NCI-H2029 treated with DMSO at 0.1 percent for 48 hours (cell line): ENCODE measurements at regions not wholly inside any gene's neighbourhood (a gene's known extent, or its start where the extent isn't known, plus 50 kb on each side); places are given as distances from the start of the nearest gene placed in this dataset.
"Not testable (repeated sequence)": the region's sequence is repeated elsewhere in the genome, so short reads cannot be mapped to it uniquely, and the experiment has no call there.

Experiments used
- DNase-seq: peaks from one replicate; lab custom pipeline; 2025; lab: John Stamatoyannopoulos, UW

DNA sequence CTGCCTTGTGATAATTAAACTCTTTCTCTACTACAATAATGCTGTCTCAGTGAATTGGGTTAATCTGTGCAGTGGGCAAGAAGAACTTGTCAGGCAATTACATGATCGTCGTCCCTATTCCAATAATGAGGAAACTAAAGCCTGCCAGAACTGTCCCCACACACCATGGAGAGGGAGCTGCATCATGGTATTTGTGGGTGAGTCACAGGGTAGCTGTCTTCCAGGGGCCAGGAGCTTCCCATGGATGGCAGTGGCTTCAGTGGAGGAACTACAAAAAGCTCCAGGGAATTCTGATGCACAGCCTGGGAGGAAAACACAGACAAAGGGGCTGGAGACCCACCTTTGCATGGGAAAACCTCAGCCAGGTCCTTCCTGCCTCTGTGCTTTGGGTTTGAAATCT is 83.3 kb upstream of the C16orf82 start:
- DNase-seq = no peak

DNA sequence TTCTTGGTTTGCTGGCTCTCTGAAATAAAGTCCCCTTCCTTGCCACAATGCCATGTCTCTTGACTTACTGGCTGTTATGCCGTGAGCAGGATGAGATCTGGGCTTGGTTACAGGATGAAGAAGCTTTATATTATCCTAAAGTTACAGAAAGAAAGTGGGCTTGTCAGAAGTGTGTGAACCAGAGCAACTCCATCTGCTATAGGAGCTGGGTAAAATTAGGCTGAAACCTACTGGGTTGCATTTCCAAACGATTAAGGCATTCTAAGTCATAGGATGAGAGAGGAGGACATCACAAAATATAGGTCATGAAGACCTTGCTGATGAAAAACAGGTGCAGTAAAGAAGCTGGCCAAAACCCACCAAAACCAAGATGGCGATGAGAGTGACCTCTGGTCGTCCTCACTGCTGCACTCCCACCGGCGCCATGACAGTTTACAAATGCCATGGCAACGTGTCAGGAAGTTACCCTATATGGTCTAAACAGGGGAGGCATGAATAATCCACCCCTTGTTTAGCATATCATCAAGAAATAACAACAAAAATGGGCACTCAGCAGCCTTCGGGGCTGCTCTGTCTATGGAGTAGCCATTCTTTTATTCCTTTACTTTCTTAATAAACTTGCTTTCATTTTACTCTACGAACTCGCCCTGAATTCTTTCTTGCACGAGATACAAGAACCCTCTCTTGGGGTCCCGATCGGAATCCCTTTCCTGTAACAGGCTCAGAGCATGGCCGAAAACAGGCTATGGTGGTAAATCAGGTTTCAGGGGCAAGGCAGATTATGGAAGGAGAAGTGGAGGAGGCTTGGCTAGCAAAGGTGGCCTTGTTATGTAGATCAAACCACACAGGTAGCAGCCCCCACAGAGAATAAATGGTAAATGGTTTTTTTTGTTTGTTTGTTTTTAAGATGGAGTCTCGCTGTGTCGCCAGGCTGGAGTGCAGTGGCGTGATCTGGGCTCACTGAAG is 81.3 kb upstream of the C16orf82 start:
- no peak for DNase-seq

DNA sequence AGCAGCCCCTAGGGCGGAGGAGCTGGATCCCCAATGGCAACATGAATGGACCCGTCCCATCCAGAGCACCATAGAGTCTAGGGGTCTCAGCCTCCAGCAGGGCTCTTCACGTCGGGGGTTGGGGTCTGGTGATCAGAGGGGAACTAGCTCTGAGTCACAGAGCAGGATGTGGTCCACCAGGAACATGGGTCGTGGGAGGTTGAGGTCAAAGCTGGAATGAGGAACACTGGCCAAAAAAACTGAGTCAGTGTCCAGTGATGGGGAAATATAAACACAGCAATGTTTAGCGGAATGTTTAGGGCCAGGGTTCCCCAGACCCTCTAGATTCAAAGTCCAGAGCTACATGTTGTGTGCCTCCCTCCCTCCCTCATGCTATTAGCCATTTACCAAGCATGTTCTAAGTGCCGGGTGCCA is 79.1 kb upstream of the C16orf82 start:
- DNase-seq = no peak

DNA sequence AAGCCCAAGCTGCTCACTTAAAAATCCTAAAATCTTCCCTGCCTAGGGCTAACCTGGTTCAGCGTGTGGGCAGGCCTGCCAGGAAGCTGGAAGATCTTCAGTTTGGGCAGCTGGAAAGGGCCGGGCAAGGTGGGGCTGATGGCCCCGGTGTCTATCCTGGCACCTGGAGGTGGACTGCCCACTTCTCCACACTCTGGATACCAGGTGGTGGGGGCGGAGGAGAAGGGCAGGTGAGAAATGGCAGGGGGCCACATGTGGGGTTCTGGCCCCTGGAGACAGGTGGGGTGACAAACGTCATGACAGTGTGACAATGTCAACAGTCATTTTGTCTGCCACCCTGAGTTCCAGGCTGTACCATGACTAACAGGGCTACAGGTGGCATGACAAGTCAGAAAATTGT is 78.5 kb upstream of the C16orf82 start:
- DNase-seq = no peak

DNA sequence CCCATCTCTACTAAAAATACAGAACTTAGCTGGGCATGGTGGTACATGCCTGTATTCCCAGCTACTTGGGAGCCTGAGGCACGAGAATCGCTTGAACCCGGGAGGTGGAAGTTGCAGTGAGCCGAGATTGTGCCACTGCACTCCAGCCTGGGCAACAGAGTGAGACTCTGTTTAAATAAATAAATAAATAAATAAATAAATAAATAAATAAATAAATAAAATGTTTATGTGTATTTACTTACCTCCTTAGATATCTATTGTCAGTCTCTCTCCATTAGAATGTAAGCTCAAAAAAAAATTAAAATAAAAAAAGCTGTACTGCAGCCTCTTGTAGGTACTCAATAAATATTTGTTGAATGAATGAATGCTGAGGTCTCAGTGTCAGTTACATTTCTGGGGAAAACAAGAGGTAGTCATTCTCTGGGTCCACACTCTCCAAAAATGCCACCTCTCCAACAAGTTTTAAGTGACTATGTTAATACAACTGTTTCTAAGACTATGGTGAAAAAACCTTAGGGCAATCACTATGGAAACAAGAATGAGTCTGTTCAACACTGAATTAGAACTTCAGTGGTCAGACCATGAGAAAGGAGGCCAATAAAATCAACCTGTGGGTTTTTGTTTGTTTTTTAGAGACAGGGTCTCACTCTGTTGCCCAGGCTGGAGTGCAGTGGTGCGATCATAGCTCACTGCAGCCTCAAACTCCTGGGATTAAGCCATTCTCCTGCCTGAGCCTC is 76.2 kb upstream of the C16orf82 start:
- not testable (repeated sequence) for DNase-seq

- DNase-seq = no peak
These were observed 73.9 kb upstream of the C16orf82 start for GRCh38 chr16:26992666-26993349.

- DNase-seq = no peak
These were observed 73.2 kb upstream of the C16orf82 start for GRCh38 chr16:26993511-26993910.

GRCh38 chr16:26993963-26994362 is 72.8 kb upstream of the C16orf82 start:
- DNase-seq = no peak

GRCh38 chr16:26995522-26995921 is 71.2 kb upstream of the C16orf82 start:
- DNase-seq = no peak

DNA sequence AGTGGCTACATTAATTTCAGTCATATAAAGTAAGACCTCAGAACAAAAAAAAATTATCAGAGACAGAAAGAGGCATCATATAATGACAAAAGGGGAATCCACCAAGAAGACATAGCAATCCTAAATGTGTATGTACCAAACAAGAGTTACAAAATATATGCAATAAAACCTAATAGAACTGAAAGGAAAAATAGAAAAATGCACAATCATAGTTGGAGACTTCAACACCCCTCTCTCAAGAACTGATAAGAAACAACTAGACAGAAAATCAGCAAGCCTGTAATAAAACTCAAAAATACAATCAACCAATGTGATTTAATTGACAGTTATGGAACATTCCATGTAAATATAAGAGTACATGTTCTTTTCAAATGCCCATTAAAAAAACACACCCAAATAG is 61.3 kb upstream of the C16orf82 start:
- no peak for DNase-seq
